Hepatocyte (in vitro differentiated cells): ENCODE measurements at regions not wholly inside any gene's neighbourhood (a gene's known extent, or its start where the extent isn't known, plus 50 kb on each side); places are given as distances from the start of the nearest gene placed in this dataset.

ENCODE experiments used
- DNase-seq: peaks from one replicate; pipeline ENCODE4 v3.0.0-alpha.2; 2016; ENCODE audit warnings: low spot score
- H2AFZ ChIP-seq: fragments of 200-600 bp; sonication (generic); 2 replicates; pipeline ENCODE4 v1.6.0; 2016; ENCODE audit warnings: antibody characterized with exemption, mild to moderate bottlenecking
- H3K27ac ChIP-seq: fragments of 200-600 bp; sonication (generic); 2 replicates; pipeline ENCODE4 v1.5.1; 2016; ENCODE audit warnings: mild to moderate bottlenecking
- H3K27me3 ChIP-seq: fragments of 200-600 bp; sonication (generic); 2 replicates; pipeline ENCODE4 v1.6.1; 2016
- H3K36me3 ChIP-seq: fragments of 200-600 bp; sonication (generic); replicated peaks from 2 replicates; pipeline ENCODE4 v1.5.1; 2016; ENCODE audit warnings: low read depth; ENCODE audit not compliant: insufficient read depth
- H3K4me1 ChIP-seq: fragments of 200-600 bp; sonication (generic); 2 replicates; pipeline ENCODE4 v1.5.1; 2016; ENCODE audit warnings: mild to moderate bottlenecking, moderate library complexity; ENCODE audit not compliant: insufficient read depth
- H3K4me2 ChIP-seq: fragments of 200-600 bp; sonication (generic); 2 replicates; pipeline ENCODE4 v1.6.0; 2016
- H3K4me3 ChIP-seq: fragments of 200-600 bp; sonication (generic); 2 replicates; pipeline ENCODE4 v1.5.1; 2016; ENCODE audit warnings: mild to moderate bottlenecking
- H3K79me2 ChIP-seq: fragments of 200-600 bp; sonication (generic); 2 replicates; pipeline ENCODE4 v1.6.0; 2017; ENCODE audit warnings: mild to moderate bottlenecking
- H3K9me2 ChIP-seq: fragments of 200-600 bp; sonication (generic); replicated peaks from 2 replicates; pipeline ENCODE4 v1.6.0; 2017; ENCODE audit warnings: mild to moderate bottlenecking; ENCODE audit not compliant: insufficient read depth
- H3K9me3 ChIP-seq: fragments of 200-600 bp; sonication (generic); 2 replicates; pipeline ENCODE4 v1.5.1; 2016; ENCODE audit warnings: low read depth, mild to moderate bottlenecking
- H4K20me1 ChIP-seq: fragments of 200-600 bp; sonication (generic); 2 replicates; pipeline ENCODE4 v1.6.0; 2016; ENCODE audit warnings: mild to moderate bottlenecking; ENCODE audit not compliant: insufficient read depth, poor library complexity, severe bottlenecking
- CTCF ChIP-seq: fragments of 200-600 bp; sonication (generic); IDR thresholded peaks from 2 replicates; pipeline ENCODE4 v1.5.1; 2016; ENCODE audit warnings: antibody characterized with exemption, mild to moderate bottlenecking; ENCODE audit not compliant: poor library complexity
- EZH2 ChIP-seq: fragments of 200-600 bp; sonication (generic); IDR thresholded peaks from 2 replicates; pipeline ENCODE4 v1.6.1; 2016; ENCODE audit warnings: antibody characterized with exemption, mild to moderate bottlenecking, borderline replicate concordance
- EZH2phosphoT487 ChIP-seq: fragments of 200-600 bp; sonication (generic); IDR thresholded peaks from one replicate; pipeline ENCODE4 v1.6.1; 2018; ENCODE audit warnings: antibody characterized with exemption, mild to moderate bottlenecking, low read depth, moderate library complexity; ENCODE audit not compliant: unreplicated experiment, severe bottlenecking
- WGBS: methylation state at CpG from one replicate; pipeline ENCODE4 v1.1.6; 2016; ENCODE audit warnings: low lambda C conversion rate; ENCODE audit errors: missing lambda C conversion rate; 5-methylcytosine and 5-hydroxymethylcytosine counted together

DNA sequence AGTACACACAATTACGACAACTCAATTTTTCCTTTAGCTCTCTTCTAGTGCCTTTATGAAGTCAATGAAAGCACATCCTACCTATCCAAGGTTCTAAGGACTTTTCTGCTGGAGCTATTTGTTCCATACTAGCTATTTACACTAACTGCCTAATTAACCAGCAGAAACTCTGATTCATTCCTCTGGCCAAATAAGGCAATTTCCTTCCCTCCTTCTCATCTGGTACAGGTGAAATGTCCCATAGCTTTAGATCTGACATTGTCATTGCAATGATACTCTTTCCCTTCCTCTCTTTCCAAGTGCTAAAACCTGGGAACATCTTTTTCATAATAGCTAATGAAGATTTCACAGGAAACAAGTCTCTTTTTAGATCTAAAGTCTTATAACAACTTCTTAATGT lies 521.7 kb downstream of the SOX2 start:
- no peak overlapping the region for H3K27ac ChIP-seq
- WGBS = 91% methylated on average over 1 of the region's 1 CpG

DNA sequence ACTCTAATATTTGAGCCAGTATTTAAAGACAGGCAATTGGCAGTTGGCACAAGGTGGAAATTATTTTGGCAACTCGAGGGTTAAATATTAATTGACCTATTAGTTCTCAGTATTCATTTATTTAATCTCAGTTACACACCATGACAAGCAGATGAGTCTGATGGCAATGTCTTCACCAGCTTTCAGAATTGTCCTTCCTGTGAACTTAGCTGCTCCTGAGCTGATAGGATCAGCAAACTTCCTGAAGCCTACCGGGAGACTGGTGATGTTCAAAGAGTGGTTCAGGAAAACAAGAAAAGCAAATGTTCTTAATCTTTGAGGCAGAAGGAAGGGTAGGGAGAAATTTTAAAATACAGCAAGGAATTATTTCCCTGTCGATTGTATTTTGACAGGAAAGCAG lies 522.2 kb downstream of the SOX2 start:
- Histone ChIP-seq H3K4me3 (no peak overlapping the region), H4K20me1 (no peaks in the 10 kb centered on the region), H3K4me1 (no peaks in the 10 kb centered on the region), H3K79me2 (no peaks in the 10 kb centered on the region), H3K27ac (no peak overlapping the region), H3K36me3 (no peaks in the 10 kb centered on the region), H3K4me2 (no peak overlapping the region), H3K9me3 (no peaks in the 10 kb centered on the region), H3K9me2 (no peaks in the 10 kb centered on the region), H3K27me3 (no peaks in the 10 kb centered on the region), H2AFZ (no peak overlapping the region)
- DNase-seq = no peak
- TF ChIP-seq CTCF (no peak), EZH2phosphoT487 (no peak), EZH2 (no peak)
- WGBS = 63% methylated on average over 3 of the region's 3 CpGs

More for the DNA sequence above, 521.7 kb downstream of the SOX2 start:
- Histone ChIP-seq H3K27me3 (no peaks in the 10 kb centered on the region), H3K4me2 (no peak overlapping the region), H3K9me2 (no peaks in the 10 kb centered on the region), H3K4me1 (no peaks in the 10 kb centered on the region), H3K36me3 (no peaks in the 10 kb centered on the region), H4K20me1 (no peaks in the 10 kb centered on the region), H3K4me3 (no peak overlapping the region), H3K9me3 (no peaks in the 10 kb centered on the region), H3K79me2 (no peaks in the 10 kb centered on the region), H2AFZ (no peak overlapping the region)
- TF ChIP-seq CTCF (no peak), EZH2phosphoT487 (no peak), EZH2 (no peak)
- no peak for DNase-seq

DNA sequence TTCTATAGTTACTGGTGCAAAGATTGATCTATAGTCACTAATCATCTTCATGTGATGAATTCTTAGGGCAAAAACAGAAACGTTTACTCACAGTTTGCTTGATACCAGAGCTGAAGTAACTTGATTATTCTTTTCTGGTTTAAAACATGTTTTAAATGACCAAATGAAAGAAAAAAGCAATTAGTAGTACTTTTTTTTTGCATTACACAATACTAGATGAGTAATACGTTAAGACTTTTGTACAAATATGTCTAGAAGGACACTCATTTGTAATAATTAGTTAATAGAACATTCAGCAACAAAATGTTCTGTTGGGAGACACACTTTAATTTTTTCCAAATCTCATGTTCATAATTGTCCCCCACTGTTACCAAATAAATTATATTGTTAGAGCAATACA lies 523.2 kb downstream of the SOX2 start:
- H2AFZ ChIP-seq = no peak overlapping the region
- H3K9me2 ChIP-seq = no peaks in the 10 kb centered on the region
- DNase-seq = no peak
- H3K79me2 ChIP-seq = no peaks in the 10 kb centered on the region
- H3K4me2 ChIP-seq = no peak overlapping the region
- H3K4me1 ChIP-seq = no peaks in the 10 kb centered on the region
- H3K27ac ChIP-seq = no peak overlapping the region
- no peaks in the 10 kb centered on the region for H4K20me1 ChIP-seq
- no peaks in the 10 kb centered on the region for H3K27me3 ChIP-seq
- H3K9me3 ChIP-seq = no peaks in the 10 kb centered on the region
- no peak for TF ChIP-seq EZH2phosphoT487
- no peak for TF ChIP-seq CTCF
- no peak for TF ChIP-seq EZH2
- WGBS = 68% methylated on average over 2 of the region's 2 CpGs
- H3K36me3 ChIP-seq = no peaks in the 10 kb centered on the region
- no peak overlapping the region for H3K4me3 ChIP-seq

DNA sequence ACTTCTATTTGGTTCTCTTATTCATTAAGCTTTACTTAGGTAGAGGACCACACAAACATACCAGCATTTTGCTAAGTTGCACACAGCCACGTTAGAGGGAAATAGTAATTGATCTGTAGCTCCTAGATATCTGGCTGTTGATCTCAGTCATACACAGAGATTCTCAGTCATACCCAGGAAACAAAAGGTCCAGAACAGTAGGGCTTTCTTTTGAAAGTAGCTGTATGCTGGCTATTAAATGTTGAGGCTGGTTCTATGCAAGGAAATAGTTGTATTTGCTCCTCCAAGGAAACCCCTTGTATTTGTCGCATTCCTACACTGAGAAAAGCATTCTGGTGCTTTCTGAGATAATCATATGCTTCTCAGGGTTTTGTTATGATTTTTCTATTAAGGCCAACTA lies 523.8 kb downstream of the SOX2 start:
- Histone ChIP-seq H3K4me1 (no peaks in the 10 kb centered on the region), H3K27me3 (no peaks in the 10 kb centered on the region), H3K9me3 (no peaks in the 10 kb centered on the region), H3K4me2 (no peak overlapping the region), H3K27ac (no peak overlapping the region), H3K4me3 (no peak overlapping the region), H2AFZ (no peak overlapping the region), H3K36me3 (no peaks in the 10 kb centered on the region), H3K79me2 (no peaks in the 10 kb centered on the region), H3K9me2 (no peaks in the 10 kb centered on the region), H4K20me1 (no peaks in the 10 kb centered on the region)
- TF ChIP-seq EZH2phosphoT487 (no peak), EZH2 (no peak), CTCF (no peak)
- no peak for DNase-seq
- WGBS = 76% methylated on average over 2 of the region's 2 CpGs
